Endothelial cell of umbilical vein (primary cell): ENCODE measurements at regions not wholly inside any gene's neighbourhood (a gene's known extent, or its start where the extent isn't known, plus 50 kb on each side); places are given as distances from the start of the nearest gene placed in this dataset.
A peak's percentile ranks its signal among the peaks of the same experiment; 100 is the strongest.

Experiments
- BruUV-seq: library from RNA; stranded (reverse); fragments of 400-500 nt; replicated peaks from 2 replicates; lab custom pipeline; 2021; lab: Mats Ljungman, UMichigan
- CTCF ChIA-PET: fragments of 300-600, 350-600 bp; sonication (Branson Sonifier 250); formaldehyde crosslinking; loops from one replicate; lab custom pipeline; 2021; ENCODE audit warnings: antibody characterized with exemption, inconsistent platforms; lab: Charles Lee
- POLR2A ChIA-PET: fragments of 300-600, 350-600 bp; sonication (Branson Sonifier 250); formaldehyde crosslinking; loops from one replicate; lab custom pipeline; 2021; ENCODE audit warnings: antibody characterized with exemption, inconsistent platforms; lab: Charles Lee
- DNase-seq: peaks from one replicate; pipeline ENCODE4 v3.0.0-alpha.2; 2011; ENCODE audit warnings: low read depth, low spot score
- FAIRE-seq: peaks from 2 replicates; lab custom pipeline; 2011; peaks lifted over from hg19 to GRCh38; lab: Jason Lieb, UNC
- H2AFZ ChIP-seq: 2 replicates; pipeline ENCODE4 v1.6.0; 2012; ENCODE audit warnings: low read depth, low read length, control low read depth, inconsistent platforms
- H3K27ac ChIP-seq: 2 replicates; pipeline ENCODE4 v1.5.1; 2011; ENCODE audit warnings: low read depth, mild to moderate bottlenecking, control low read depth, low read length, moderate library complexity; ENCODE audit not compliant: insufficient read depth
- H3K27me3 ChIP-seq, 2 experiments: 2 replicates each; pipeline versions ENCODE4 v1.6.0 to v1.6.1; 2011; ENCODE audit warnings: low read length in 2 of 2, mixed read lengths in 1 of 2; ENCODE audit not compliant: control insufficient read depth in 2 of 2, insufficient read depth in 2 of 2
- H3K36me3 ChIP-seq, 2 experiments: 2 replicates in 1 of 2; 3 replicates in 1 of 2; pipeline ENCODE4 v1.5.1; 2011; ENCODE audit warnings: low read length in 2 of 2, mild to moderate bottlenecking in 1 of 2, moderate library complexity in 1 of 2; ENCODE audit not compliant: control insufficient read depth in 2 of 2, insufficient read depth in 2 of 2; ENCODE audit errors: extremely low read depth in 1 of 2
- H3K4me1 ChIP-seq: 3 replicates; pipeline ENCODE4 v1.5.1; 2011; ENCODE audit warnings: mild to moderate bottlenecking, low read length; ENCODE audit not compliant: control insufficient read depth, insufficient read depth; ENCODE audit errors: extremely low read depth
- H3K4me2 ChIP-seq: 2 replicates; pipeline ENCODE4 v1.6.1; 2011; ENCODE audit warnings: low read length, control low read depth, mixed read lengths; ENCODE audit not compliant: insufficient read depth
- H3K4me3 ChIP-seq, 3 experiments: fragments of 200-600 bp in 1 of 3; sonication (generic), shearing (Covaris generic) in 1 of 3; replicated peaks in 1 of 3; 2 replicates each; pipeline ENCODE4 v1.5.1; 2011 to 2016; ENCODE audit warnings: control low read depth in 3 of 3, low read length in 3 of 3, mild to moderate bottlenecking in 2 of 3, inconsistent platforms in 1 of 3, low read depth in 1 of 3, moderate library complexity in 1 of 3; ENCODE audit not compliant: insufficient read depth in 1 of 3
- H3K79me2 ChIP-seq: 2 replicates; pipeline ENCODE4 v1.6.0; 2012; ENCODE audit warnings: low read length, inconsistent platforms; ENCODE audit not compliant: control insufficient read depth, insufficient read depth
- H3K9ac ChIP-seq: replicated peaks from 2 replicates; pipeline ENCODE3; 2011; ENCODE audit warnings: low read length, control low read depth; ENCODE audit not compliant: insufficient read depth; ENCODE audit errors: extremely low read depth
- H3K9me1 ChIP-seq: replicated peaks from 3 replicates; pipeline ENCODE4 v1.6.0; 2011; ENCODE audit warnings: mild to moderate bottlenecking, low read length; ENCODE audit not compliant: control insufficient read depth, insufficient read depth; ENCODE audit errors: extremely low read depth
- H3K9me3 ChIP-seq: replicated peaks from 2 replicates; pipeline ENCODE4 v1.5.1; 2012; ENCODE audit warnings: low read length, inconsistent platforms; ENCODE audit not compliant: control insufficient read depth, insufficient read depth
- H4K20me1 ChIP-seq: replicated peaks from 2 replicates; pipeline ENCODE3; 2011; ENCODE audit warnings: mild to moderate bottlenecking, low read length; ENCODE audit not compliant: control insufficient read depth, insufficient read depth; ENCODE audit errors: extremely low read depth
- EZH2 ChIP-seq: IDR thresholded peaks from 2 replicates; pipeline ENCODE4 v1.6.1; 2012; ENCODE audit warnings: borderline replicate concordance, low read depth, mild to moderate bottlenecking, moderate library complexity, low read length, inconsistent platforms; ENCODE audit not compliant: severe bottlenecking
- FOS ChIP-seq: IDR thresholded peaks from 2 replicates; pipeline ENCODE4 v1.6.1; 2011; ENCODE audit warnings: mild to moderate bottlenecking, low read length, moderate library complexity, borderline replicate concordance; ENCODE audit not compliant: insufficient read depth
- GATA2 ChIP-seq: IDR thresholded peaks from 2 replicates; pipeline ENCODE4 v1.7.0; 2011; ENCODE audit warnings: low read depth, mild to moderate bottlenecking, moderate library complexity, mixed read lengths, low read length; ENCODE audit not compliant: insufficient read length, insufficient read depth
- JUN ChIP-seq: IDR thresholded peaks from 2 replicates; pipeline ENCODE4 v1.6.1; 2011; ENCODE audit warnings: borderline replicate concordance, low read depth; ENCODE audit not compliant: insufficient read length, insufficient read depth
- MYC ChIP-seq: IDR thresholded peaks from one replicate; pipeline ENCODE4 v1.6.1; 2011; ENCODE audit warnings: mild to moderate bottlenecking, low read depth, low read length
- POLR2A ChIP-seq: IDR thresholded peaks from 2 replicates; pipeline ENCODE4 v1.6.1; 2012; ENCODE audit warnings: low read depth, mild to moderate bottlenecking, control low read depth, low read length
- POLR2AphosphoS5 ChIP-seq: IDR thresholded peaks from 2 replicates; pipeline ENCODE4 v1.6.1; 2012; ENCODE audit warnings: low read depth, mild to moderate bottlenecking, control low read depth, low read length, moderate library complexity; ENCODE audit not compliant: insufficient read depth
- dilution Hi-C: fragments of 300-500 bp; cut with MboI; formaldehyde crosslinking; loops from one replicate; pipeline ENCODE4 v1.15.0; 2019; ENCODE audit warnings: low sequenced_read_pairs; ENCODE audit not compliant: extremely low pct_ligation_motif_present
- intact Hi-C: fragments of 100-400 bp; cut with micrococcal nuclease; formaldehyde crosslinking; loops from one replicate; pipeline ENCODE4 v1.10.0; 2022
- TF ChIP-seq, protein P1 (sequence below), 2 donors: IDR thresholded peaks; 1 replicate in 1 of 2; 2 replicates in 1 of 2; pipeline ENCODE4 v1.5.1; 2011; ENCODE audit warnings: low read length in 2 of 2, mild to moderate bottlenecking in 2 of 2, moderate library complexity in 2 of 2, control low read depth in 1 of 2, inconsistent platforms in 1 of 2, low read depth in 1 of 2; ENCODE audit not compliant: insufficient read depth in 1 of 2; ENCODE audit errors: extremely low read depth in 1 of 2
- TF ChIP-seq, protein P2 (sequence below): IDR thresholded peaks from 2 replicates; pipeline ENCODE4 v1.6.1; 2011; ENCODE audit not compliant: insufficient read depth, insufficient read length

DNA sequence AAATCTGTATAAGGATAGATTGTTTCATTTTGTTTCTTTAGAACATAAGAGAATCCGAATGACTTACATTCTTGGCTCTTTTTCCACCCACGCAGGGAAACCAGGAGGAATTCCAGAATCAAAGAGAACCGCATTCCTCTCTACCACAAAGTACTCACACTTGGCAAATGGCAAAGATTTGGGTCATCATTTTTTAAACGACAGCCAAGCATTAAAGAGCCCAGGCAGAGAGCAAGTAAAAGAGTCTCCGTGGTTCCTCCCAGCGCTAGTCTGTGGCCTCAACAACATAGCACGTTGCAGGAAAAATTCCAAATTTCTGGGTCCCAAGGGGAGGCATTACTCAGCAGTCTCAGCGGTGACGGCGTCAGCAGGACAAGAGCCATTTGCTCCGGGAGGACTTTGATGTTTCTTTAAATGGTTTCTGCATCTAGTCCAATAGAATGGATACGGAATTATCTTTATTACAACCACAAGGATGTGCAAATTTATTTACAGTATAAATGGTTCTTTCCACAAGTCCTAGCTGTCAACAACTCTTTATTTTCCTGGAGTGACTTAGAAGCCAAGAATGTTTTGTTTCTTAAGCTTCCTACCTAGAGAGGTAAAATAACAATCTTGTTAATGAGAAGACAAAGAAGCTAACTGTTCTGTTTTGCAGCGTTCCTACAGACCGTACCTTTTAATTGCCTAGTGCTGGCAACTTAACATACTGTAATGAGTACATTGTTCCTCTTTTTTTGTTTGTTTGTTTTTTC lies 232.5 kb downstream of the SKIDA1 start:
- TF ChIP-seq FOS (no peak), POLR2A (no peak), GATA2 (no peak), JUN (no peak), POLR2AphosphoS5 (no peak), EZH2 (no peak), MYC (no peak)
- TF ChIP-seq, protein P1, sequence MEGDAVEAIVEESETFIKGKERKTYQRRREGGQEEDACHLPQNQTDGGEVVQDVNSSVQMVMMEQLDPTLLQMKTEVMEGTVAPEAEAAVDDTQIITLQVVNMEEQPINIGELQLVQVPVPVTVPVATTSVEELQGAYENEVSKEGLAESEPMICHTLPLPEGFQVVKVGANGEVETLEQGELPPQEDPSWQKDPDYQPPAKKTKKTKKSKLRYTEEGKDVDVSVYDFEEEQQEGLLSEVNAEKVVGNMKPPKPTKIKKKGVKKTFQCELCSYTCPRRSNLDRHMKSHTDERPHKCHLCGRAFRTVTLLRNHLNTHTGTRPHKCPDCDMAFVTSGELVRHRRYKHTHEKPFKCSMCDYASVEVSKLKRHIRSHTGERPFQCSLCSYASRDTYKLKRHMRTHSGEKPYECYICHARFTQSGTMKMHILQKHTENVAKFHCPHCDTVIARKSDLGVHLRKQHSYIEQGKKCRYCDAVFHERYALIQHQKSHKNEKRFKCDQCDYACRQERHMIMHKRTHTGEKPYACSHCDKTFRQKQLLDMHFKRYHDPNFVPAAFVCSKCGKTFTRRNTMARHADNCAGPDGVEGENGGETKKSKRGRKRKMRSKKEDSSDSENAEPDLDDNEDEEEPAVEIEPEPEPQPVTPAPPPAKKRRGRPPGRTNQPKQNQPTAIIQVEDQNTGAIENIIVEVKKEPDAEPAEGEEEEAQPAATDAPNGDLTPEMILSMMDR (IDR thresholded peaks at IDR 0.05; ENCODE audit: extremely low read depth in 1 of 2, insufficient read depth in 1 of 2, low read depth in 1 of 2, low read length in 2 of 2) = no peak
- TF ChIP-seq, protein P2, sequence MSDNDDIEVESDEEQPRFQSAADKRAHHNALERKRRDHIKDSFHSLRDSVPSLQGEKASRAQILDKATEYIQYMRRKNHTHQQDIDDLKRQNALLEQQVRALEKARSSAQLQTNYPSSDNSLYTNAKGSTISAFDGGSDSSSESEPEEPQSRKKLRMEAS = no peak
- ChIA-PET POLR2A (interaction anchor here (0.6 to 0.9 kb wide), 2 partner anchors 38 to 80 kb away, joined by 3 to 6 read pairs; no protein-coding TSS in a partner anchor), CTCF (interaction anchor here (0.6 to 1.5 kb wide), 13 partner anchors 12 to 181 kb away, joined by 3 to 6 read pairs (median 4); no protein-coding TSS in a partner anchor)
- H3K27me3 ChIP-seq = no peaks in the 10 kb centered on the region
- intact Hi-C loops = loop anchor here (1.0 to 5.0 kb wide), 7 partner anchors 14 to 234 kb away; partner anchors contain the start of gene SKIDA1
- H2AFZ ChIP-seq = peak overlapping the region; percentile 87
- peak overlapping the region; percentile 83 for H3K27ac ChIP-seq
- DNase-seq (peak; percentile 82), FAIRE-seq (peak; percentile 88)
- no peaks in the 10 kb centered on the region for H3K36me3 ChIP-seq
- H3K9ac ChIP-seq = peak overlapping the region; percentile 76
- no peaks in the 10 kb centered on the region for H3K9me3 ChIP-seq
- no peaks in the 10 kb centered on the region for H3K9me1 ChIP-seq
- H3K79me2 ChIP-seq = no peaks in the 10 kb centered on the region
- H3K4me1 ChIP-seq = peaks cover 19% of the 10 kb centered on the region
- H3K4me3 ChIP-seq = peak overlapping the region; percentile 2 to 57 (median 32)
- dilution Hi-C loops = no loop called here
- no peaks in the 10 kb centered on the region for H4K20me1 ChIP-seq
- H3K4me2 ChIP-seq = peak overlapping the region; percentile 61
- BruUV-seq = no TSS peak
